GM21381 (cell line): ENCODE measurements at regions not wholly inside any gene's neighbourhood (a gene's known extent, or its start where the extent isn't known, plus 50 kb on each side); places are given as distances from the start of the nearest gene placed in this dataset.

ENCODE experiments used
- ATAC-seq: cut with Tn5 transposase; IDR thresholded peaks from one replicate; pipeline ENCODE4 v1.9.1; 2021; ENCODE audit warnings: mild to moderate bottlenecking, moderate library complexity; ENCODE audit not compliant: unreplicated experiment

DNA sequence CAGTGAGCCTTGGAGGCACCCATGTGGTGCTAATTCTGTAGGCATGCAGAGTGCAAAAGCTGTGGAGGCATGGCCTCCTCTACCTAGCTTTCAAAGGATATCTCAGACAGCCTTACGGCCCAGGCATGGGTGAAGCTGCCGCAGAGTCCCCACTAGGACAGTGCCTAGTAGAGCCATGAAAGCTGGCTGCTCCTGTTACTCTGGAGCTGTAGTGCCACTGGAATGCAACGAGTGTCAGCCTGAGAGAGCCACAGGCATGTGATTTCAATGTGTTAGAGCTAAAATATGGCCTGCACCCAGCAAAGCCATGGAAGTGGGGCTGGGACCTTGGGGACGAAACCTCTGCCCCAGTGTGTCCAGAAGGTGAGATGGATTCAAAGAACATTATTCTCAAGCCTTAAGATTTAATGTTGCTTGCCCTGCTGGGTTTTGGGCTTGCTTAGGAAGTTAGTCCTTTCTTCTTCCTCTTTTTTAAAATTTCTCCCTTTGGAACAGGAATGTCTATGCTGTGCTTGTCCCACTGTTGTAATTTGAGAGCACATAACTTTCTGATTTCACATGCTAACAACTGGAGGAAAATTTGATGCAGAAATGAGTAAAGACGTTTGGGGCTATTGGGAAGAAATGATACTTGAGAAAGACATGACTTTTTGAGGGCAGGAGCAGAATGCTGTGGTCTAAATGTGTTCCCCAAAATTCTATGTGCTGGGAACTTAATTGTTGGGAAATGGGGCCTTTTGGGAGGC is 298.4 kb downstream of the PSAT1 start:
- ATAC-seq = no peak

DNA sequence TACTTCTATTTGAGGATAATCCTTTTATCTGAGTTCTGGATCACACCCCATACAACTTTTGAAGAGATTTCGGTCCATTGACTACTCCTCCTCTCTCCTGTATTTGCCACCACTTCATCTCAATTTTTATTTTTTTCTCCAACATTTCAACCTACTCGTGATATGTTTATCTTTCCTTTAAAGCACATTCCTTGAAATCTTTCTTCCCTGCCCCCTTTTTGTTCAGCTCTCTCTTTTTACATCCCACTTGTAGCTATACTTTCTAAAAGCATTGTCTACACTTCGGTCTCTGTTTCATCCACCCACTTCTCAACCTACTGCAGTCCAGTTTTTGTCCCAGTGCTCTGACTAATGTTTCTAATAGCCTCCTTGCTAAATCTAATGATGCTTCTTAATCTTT is 299.4 kb downstream of the PSAT1 start:
- ATAC-seq = no peak

DNA sequence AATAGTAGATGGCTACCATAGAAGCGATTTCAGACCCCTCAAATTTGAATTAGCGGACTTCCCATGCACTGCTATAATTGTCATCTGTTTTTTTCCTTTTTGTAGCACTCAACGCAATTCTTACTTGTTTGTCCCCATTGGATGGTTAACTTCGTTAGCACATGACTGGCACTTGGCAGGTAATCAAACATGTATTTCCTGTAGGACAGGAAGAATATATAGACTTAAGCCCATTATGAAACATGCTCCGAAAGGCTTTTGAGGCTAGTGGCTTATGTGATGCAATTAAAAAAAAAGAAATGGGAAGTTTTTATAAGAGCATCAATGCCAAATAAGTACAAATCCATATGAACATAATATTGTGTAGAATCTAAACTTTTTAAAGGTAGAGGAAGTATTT is 301.2 kb downstream of the PSAT1 start:
- ATAC-seq = no peak

DNA sequence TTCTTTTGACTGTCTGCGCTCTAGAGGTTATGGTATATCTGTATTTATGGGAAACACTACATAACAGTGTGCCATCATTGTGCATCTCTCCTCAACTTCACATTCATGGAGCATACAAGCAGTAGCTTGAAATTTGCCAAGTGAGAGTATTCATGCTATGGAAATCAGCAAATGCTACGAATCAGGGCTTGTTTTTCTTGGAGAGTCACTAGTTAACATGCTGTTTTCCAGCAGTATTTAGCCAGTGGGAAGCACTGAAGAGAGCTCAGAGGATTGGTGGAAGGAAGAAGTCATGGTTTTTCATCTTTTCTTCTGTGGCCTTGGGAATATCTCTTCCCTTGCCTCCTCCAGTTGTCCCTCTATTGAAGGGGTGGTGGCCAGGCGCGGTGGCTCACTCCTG is 303.0 kb downstream of the PSAT1 start:
- ATAC-seq = no peak

DNA sequence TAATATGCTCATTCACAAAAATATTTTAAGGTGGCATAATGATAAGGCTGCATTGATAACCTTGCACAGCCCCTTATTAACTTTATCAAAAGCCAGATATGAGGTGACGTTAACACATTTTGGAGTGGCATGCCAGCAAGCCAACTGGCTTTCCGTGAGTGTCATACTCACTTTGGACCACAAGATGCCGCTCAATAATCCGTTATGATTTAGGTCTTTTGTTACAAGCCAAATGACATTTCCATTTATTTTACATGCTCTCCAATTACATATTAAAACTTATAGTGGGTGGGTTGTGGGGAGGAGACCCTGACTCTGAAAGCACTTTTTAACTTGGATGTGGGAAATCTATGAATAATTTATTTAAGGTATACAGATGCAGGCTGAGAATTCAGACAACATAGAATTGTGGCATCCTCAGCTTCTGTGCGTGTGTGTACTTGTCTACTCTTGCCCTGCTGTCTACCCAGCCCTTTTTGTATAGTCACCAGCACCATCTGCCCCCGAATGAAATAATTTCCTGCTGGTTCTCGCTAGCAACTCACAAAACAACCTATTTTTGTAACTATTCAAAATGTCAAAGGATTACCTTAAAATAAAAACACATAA is 305.1 kb downstream of the PSAT1 start:
- no peak for ATAC-seq

DNA sequence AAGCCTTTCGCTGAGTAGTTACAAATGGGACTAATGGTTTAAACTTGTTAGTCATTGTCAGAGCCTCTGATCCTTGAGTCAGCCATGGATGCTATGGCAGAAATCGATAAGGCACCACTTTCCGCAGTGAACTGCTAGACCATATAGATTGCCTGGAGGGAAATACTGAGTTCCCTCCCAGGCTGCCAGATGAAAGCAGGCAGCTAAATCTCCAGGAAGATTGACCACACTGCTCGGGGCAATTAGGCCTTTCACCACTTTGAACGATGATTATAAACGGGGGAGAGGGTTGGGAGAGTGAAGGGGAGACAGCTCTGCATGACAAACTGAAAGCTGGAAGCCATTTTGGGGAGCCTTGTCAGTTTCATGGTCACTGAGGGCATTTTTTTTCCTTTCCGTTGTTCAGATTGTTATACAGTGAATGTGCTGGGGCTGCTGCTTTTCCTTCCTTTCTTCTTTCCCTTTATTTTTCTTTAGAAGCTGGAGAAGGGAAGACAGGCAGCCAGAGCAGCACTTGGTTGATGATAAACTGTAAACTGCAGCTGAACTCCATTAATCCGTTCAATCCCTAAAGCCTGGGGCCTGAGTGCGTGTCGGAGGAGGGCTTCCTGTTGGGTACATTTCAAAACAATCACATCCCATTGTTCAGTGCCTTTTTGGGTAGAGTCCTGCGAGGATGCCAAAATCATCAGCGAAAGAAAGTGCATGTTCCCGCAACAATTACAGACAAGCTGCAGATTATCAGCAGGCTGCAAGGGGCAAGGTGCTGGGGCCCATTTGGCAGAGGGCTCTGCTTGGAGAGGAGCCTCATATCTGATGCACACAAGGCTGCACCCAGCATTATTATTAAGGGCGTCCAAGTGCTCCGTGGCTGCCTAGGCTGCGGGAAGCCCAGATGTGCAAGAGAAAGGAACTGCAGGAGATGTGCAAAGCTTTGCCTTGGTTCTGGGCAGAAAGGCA is 308.4 kb downstream of the PSAT1 start:
- no peak for ATAC-seq

DNA sequence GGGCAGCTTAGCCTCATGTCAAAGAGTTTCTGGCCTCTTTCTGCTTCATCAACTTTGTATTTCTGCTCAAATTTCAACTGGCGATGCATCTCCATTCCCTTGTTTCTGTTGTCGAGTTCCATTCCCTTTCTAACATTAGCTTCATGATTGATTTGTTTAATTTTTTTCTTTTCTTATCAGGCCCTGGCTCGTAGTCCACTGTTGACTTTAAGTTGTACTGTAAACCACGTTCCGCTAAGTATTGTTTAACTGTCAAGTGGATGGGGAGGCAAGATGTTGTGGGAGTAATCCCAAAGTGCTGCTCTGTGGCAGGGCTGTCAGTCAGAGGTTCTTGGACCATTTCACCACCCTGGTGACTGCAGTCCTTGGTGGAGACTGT is 309.1 kb downstream of the PSAT1 start:
- ATAC-seq = no peak

DNA sequence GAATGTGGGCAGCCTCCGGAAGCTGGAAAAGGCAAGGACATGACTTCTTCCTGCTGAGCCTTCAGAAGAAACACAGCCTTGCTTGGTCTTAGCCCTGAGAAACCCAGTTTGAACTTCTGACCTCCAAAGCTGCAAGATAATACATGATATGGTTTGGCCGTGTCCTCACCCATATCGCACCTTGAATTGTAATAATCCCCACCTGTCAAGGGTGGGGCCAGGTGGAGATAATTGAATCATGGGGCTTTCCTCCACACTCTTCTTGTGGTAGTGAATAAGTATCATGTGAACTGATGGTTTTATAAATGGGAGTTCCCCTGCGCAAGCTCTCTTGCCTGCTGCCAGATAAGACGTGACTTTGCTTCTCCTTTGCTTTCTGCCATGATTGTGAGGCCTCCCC is 310.9 kb downstream of the PSAT1 start:
- ATAC-seq = no peak

DNA sequence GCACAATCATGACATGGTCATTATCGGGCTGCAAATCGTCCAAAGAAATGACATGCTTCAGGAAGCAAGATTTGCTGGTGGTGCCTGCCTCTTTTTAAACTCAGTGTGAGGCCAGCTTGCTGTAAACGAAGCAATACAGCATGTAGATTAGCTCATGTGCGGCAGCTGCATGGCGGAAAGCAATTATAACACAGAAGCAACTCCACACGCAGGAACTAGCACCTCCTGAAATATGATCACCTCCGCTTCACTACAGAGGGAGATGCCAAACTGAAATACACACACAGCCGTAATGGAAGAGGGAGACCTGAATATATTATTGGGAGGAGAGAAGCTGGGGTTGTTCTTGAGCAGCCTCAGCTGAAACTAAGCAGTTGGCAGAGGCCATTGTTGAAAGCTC is 312.5 kb downstream of the PSAT1 start:
- no peak for ATAC-seq

DNA sequence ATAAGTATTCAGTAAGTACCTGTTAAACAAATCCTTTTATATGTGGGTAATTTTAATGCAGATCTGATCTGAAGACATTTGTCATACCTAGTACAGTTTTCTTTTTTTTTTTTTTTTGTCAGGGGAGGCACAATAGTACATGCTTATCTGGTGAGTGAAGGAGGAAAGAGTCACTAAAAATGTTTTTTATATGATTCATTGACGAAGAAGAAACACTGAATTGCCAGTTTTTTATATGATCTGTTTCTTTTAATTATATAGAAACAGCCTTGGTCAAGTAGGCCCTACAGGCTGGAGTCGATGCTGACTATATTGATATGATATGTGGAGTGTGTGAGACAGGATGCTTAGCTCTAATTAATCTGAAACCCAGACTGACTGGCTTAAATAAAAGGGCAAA is 315.2 kb downstream of the PSAT1 start:
- ATAC-seq = no peak

DNA sequence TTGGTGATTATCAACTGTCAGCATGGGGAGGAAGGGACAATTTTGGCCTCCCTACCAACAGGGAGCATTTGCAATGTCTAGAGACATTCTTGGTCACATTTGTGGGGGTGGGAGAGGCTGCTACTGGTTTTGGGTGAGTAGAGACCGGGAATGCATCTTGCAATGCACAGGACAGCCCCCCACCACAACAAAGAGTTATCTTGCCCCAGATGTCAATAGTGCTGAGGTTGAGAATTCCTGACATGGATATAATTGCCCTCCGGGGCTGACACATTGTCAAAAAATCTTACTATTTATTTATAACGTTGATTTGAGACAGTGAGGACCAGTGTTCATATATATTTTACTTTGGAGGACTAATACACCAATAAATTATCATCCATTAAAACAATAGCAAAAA is 316.1 kb downstream of the PSAT1 start:
- ATAC-seq = no peak

DNA sequence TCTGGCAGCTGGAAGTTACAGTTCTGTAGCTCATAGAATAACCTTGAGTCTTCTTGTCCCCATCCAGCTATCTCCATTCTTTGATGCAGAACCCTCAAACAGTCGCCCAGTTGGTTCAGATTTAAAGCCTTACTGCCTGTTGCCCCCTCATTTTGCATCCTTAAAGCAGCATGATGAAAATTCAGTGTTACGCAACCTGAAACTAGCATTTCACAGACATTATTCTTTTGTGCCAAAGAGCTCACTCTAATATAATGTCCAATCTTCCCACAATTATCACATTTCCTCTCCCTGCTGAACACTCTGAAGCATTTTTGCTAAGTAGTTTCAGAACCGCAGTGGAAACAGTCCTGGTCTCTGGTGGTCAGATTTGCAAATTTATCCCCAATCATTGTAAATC is 318.0 kb downstream of the PSAT1 start:
- no peak for ATAC-seq

DNA sequence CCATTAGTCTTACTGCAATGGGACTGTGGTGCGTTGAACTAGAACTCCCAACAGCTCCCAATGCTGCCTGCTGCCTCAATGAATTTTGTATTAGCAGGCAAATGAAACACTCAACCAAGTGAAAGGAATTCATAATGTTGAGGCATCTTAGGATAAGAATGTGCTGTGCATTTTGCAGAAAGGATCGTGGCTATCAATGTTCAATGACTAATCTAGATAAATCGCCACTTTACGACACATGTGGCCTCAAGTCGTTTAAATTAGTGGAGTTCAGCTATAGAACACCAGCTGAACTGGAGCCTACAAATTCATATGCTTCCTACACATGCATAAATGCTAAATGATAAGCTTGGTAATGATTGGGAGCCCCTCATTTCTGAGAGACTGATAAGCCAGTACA is 318.4 kb downstream of the PSAT1 start:
- ATAC-seq = no peak

DNA sequence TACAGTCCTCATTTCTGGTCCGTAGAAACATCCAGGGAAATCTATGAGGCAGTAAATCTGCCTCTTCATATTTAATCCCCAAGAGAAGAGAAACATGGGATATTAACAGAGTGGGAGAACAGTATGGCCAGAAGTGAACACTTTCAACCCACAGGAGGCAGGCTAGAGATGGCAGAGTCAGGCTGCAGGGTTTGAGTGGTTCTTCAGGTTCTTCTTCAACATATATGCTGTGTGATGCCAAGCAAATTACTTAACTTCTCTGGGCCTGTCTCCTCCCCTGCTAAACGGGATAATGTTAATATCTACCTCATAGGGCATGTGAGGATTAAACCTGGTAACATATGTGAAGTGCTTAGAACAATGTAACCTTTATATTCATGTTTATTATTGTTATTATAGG is 321.8 kb downstream of the PSAT1 start:
- no peak for ATAC-seq

DNA sequence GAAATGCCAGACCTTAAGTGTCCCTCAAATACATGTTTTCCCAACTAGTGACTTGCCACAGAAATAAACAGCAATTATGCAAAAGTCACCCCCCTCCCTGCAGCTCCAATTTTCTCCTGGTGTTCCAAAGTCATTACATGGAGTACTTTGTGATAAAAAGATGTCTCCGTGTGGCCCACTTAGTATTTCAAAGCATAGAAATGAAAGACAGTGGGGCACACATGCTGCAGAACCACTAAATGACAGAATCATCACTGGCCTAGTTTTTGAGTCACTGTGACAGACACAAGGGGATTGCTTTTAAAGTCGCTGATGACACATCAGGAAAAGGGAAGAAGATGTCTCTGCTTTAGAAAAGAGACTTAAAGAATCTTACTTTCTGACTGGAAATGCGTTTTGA is 323.4 kb downstream of the PSAT1 start:
- ATAC-seq = no peak

DNA sequence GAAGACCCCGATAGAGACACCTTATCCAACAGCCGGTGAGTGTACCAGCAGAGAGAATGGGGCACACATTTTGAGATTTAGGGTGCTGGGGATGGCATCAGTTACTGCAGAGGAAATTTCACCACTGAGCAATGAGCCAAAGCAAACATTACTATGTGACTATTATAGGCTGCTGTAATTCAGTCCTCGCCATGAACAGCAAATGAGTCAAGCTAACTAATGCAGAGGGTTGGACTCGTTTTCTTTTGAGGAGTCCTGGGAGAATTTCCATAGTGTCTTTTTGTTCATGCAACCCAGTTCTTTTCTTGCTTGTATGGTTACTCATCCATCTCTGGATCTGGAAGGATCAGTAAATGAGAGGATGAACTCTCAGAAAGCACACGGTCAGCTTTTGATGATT is 323.8 kb downstream of the PSAT1 start:
- ATAC-seq = no peak

DNA sequence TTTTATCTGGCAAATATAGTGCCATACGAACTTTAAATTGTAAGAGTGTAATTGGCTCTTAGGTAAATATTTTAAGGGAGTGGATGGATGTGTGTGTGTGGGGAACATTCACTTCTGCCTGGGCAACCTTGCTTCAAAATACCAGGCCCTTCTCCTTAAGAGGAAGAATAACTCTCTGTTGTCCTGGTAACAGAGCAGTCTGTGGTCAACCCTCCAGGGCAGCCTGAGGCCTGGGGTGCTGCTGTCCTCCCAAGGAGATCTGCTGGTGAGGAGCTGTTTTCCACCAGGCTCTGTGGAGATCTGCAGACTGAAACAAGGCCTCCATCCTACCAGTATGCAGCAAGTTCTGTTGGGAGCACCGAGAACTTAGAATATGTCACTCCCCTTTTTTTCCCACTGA is 325.2 kb downstream of the PSAT1 start:
- ATAC-seq = no peak

DNA sequence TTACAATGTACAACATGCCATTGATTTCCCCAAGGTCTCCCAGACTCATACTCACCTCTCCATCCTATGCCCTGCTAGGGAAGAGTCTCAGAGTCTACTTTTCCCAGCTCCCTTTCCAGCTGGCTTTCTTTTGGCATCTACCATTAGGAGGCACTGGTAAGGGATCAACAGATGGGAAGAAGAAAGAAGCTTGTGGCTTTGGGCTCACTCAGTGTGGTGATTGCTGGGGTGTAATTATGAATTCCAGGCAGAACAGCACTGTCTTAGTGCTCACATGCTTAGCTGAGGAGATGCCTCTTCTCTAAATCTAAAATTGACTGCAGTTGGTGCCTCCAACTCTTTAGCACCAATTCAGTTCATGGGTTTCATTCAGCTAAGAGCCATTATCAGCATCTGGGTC is 330.0 kb downstream of the PSAT1 start:
- no peak for ATAC-seq

DNA sequence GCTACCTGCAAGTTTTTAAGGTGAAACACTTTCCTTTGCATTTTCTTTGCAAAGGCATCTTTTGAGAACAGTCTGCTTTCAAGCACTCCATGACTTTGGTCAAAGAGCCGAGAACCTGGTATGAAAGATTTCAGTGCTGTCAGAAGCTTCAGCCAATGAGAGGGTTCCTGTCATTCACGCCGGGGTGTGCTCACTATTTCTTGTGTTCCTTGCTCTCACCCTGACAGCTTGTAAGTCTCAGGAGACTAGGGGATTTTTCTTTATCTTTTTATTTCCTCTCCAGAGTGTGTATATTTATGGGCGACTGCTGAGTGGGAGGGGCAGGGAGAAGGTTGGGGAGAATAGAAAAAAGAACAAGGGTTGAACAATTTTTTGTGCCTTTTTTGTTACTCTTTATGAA is 334.0 kb downstream of the PSAT1 start:
- ATAC-seq = no peak

DNA sequence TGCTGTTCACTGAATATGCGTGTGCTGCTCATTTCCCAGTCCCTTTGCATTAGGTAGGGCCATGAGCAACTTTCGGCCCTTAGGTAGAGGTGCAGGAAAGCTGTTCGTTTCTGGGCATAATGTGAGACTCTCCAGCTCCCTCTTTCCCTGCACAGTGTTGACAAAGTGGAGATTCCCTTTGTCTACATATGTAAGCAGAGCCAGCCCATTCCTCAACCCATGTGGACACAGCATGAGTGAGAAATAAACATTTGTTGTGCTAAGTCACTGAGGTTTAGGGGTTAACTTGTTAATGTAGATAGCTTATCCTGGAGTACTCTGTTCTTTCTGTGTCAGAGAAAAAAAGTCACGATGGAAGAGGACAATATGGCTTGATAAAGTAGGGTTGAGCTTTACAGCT is 343.8 kb downstream of the PSAT1 start:
- ATAC-seq = no peak

DNA sequence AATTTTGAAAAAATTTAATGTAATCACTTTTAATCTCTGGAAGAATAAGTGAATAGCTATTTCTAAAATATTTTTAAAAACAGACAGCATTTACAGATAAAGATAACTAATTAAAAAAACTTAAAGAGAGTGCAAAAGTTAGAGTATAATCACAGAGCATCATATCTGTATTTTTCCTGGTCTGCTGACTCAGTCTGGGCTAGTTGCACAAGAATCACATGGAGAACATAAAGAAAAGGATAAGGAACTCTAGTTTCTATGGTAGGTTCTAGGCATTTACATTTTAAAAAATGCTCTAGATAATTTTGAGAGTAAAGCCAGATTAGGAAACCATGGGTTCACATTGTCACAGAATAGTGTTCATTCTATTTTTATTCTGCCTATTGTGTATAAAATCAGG is 347.4 kb downstream of the PSAT1 start:
- no peak for ATAC-seq

DNA sequence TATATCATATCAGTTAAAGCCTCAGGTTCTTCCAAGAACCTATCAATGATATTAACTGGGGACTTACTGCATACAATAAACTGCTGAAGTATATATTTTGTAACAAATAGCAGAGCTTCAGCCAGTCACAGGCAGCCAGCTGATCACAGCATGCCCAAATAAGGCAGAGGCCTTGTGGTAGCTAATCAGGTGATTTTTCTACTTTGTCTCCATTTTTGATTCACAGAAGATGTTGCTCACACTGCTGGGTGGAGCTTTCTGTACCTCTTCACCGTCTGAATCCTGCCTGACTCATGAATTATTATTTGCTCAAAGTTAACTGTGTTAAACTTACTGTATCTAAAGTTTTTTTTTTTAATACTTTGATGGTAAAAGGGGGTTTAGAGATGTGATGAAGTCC is 357.4 kb downstream of the PSAT1 start:
- ATAC-seq = no peak
